ENCODE measurements at regions not wholly inside any gene's neighbourhood (a gene's known extent, or its start where the extent isn't known, plus 50 kb on each side); places are given as distances from the start of the nearest gene placed in this dataset.
"Not testable (repeated sequence)": the region's sequence is repeated elsewhere in the genome, so short reads cannot be mapped to it uniquely, and the experiment has no call there.

DNA sequence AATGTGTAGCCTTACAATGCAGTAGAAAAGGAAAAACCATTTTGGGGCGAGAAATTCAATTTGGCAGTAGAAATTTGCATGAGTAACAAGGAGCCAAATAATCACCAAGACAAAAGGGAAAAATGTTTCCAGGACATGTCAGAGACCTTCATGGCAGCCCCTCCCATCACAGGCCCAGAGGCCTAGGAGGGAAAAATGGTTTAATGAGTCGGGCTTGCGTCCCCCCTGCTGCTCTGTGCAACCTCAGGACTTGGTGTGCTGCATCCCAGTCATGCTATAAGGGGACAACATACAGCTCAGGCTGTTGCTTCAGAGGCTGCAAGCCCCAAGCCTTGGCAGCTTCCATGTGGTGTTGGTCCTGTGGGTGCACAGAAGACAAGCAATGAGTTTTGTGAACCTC, 626.4 kb downstream of the TLE1 start:
- H3K23me2 ChIP-seq (ENCODE audit: low read depth, low read length); H3K9ac ChIP-seq (replicated peaks in 1 of 4; ENCODE audit: extremely low read depth in 1 of 4, low read depth in 3 of 4, low read length in 3 of 4); H3K56ac ChIP-seq (replicated peaks; ENCODE audit: insufficient read length, low read depth, low read length); H3K79me1 ChIP-seq (ENCODE audit: low read depth, low read length); H3K18ac ChIP-seq (ENCODE audit: extremely low read depth, low read length); H2BK12ac ChIP-seq (ENCODE audit: low read depth, low read length); H2AFZ ChIP-seq (ENCODE audit: low read length); H3K36me3 ChIP-seq (ENCODE audit: control insufficient read depth in 2 of 4, insufficient read depth in 4 of 4, low read length in 3 of 4); H3K14ac ChIP-seq (ENCODE audit: insufficient read length); H3K23ac ChIP-seq (ENCODE audit: insufficient read length); H4K5ac ChIP-seq (ENCODE audit: insufficient read length, low read depth, low read length); H4K8ac ChIP-seq (ENCODE audit: extremely low read depth, insufficient read depth, low read length); FAIRE-seq; H3K4me1 ChIP-seq (replicated peaks in 1 of 4; ENCODE audit: control insufficient read depth in 3 of 4, insufficient read depth in 4 of 4, low read length in 3 of 4); H2BK5ac ChIP-seq (ENCODE audit: low read depth, low read length); DNase-seq (ENCODE audit: low read depth in 1 of 2, low spot score in 2 of 2); POLR2A ChIA-PET (ENCODE audit: partially characterized antibody); H3K79me2 ChIP-seq (ENCODE audit: control insufficient read depth in 1 of 2, insufficient read depth in 2 of 2, low read length in 2 of 2); H2BK20ac ChIP-seq (ENCODE audit: low read length); H4K20me1 ChIP-seq (replicated peaks in 1 of 2; ENCODE audit: control insufficient read depth in 1 of 2, insufficient read depth in 2 of 2, low read length in 2 of 2); CTCF ChIA-PET (ENCODE audit: partially characterized antibody); H2BK120ac ChIP-seq (replicated peaks; ENCODE audit: low read depth, low read length); H3K27ac ChIP-seq (ENCODE audit: low read depth, low read length); H3K27me3 ChIP-seq (replicated peaks in 1 of 4; ENCODE audit: control insufficient read depth in 3 of 4, extremely low read depth in 1 of 4, insufficient read depth in 3 of 4, low read length in 3 of 4); H3K4me2 ChIP-seq (ENCODE audit: insufficient read depth in 1 of 2, low read depth in 2 of 2, low read length in 2 of 2); H3K4me3 ChIP-seq (ENCODE audit: extremely low read depth in 1 of 4, insufficient read depth in 2 of 4, low read depth in 3 of 4, low read length in 4 of 4); H2AK5ac ChIP-seq (ENCODE audit: low read depth, low read length); H2BK15ac ChIP-seq (ENCODE audit: low read length); H4K91ac ChIP-seq (replicated peaks; ENCODE audit: insufficient read length, low read length); H3K4ac ChIP-seq (replicated peaks; ENCODE audit: insufficient read length, low read depth, low read length): not testable (repeated sequence)
- WGBS, 2 experiments (ENCODE audit: extremely low coverage in 1 of 2, insufficient coverage in 1 of 2, insufficient read length in 1 of 2, insufficient replicate concordance in 2 of 2, low coverage in 1 of 2, low lambda C conversion rate in 2 of 2, missing lambda C conversion rate in 1 of 2), result 76% methylated on average over 3 of the region's 3 CpGs; no CpG with 5 or more reads in 1 of the 2 experiments
- peaks cover 12 to 15% of the 10 kb centered on the region in 2 experiments; a peak in 3 of 4 replicates for H3K9me3 ChIP-seq (ENCODE audit: insufficient read depth in 2 of 2, low read depth in 1 of 2, low read length in 1 of 2)
